HepG2 (cell line): ENCODE measurements at regions not wholly inside any gene's neighbourhood (a gene's known extent, or its start where the extent isn't known, plus 50 kb on each side); places are given as distances from the start of the nearest gene placed in this dataset.

ENCODE experiments used
- ERF ChIP-seq: IDR thresholded peaks from 2 replicates; pipeline ENCODE4 v1.6.1; 2018; ENCODE audit warnings: missing biosample characterization, missing genetic modification reagents
- FIP1L1 ChIP-seq: fragments of 200-400 bp; formaldehyde crosslinking; IDR thresholded peaks from 2 replicates; pipeline ENCODE4 v1.6.1; 2018; ENCODE audit warnings: low read depth, mild to moderate bottlenecking, low read length, moderate library complexity, borderline replicate concordance; ENCODE audit not compliant: insufficient read depth
- GABPA ChIP-seq, 2 experiments: IDR thresholded peaks; 2 replicates each; pipeline ENCODE4 v1.6.1; 2011 to 2016; ENCODE audit warnings: low read depth in 2 of 2, low read length in 1 of 2, missing biosample characterization in 1 of 2, missing genetic modification characterization in 1 of 2
- NFATC3 ChIP-seq: sonication (generic); formaldehyde crosslinking; IDR thresholded peaks from 2 replicates; pipeline ENCODE4 v1.5.1; 2020; ENCODE audit warnings: mild to moderate bottlenecking, missing genetic modification reagents
- RAD51 ChIP-seq: fragments of 450-650 bp; IDR thresholded peaks from 2 replicates; pipeline ENCODE4 v1.6.1; 2016; ENCODE audit warnings: borderline replicate concordance
- SALL2 ChIP-seq: sonication (generic); formaldehyde crosslinking; IDR thresholded peaks from 2 replicates; pipeline ENCODE4 v1.8.1; 2023; ENCODE audit warnings: mild to moderate bottlenecking, missing genetic modification reagents, inconsistent platforms
- SATB2 ChIP-seq: sonication (generic); formaldehyde crosslinking; IDR thresholded peaks from 2 replicates; pipeline ENCODE4 v1.5.0; 2020; ENCODE audit warnings: missing genetic modification reagents
- TCF7 ChIP-seq: sonication (generic); IDR thresholded peaks from 2 replicates; pipeline ENCODE4 v1.6.1; 2016; ENCODE audit warnings: antibody characterized with exemption, low read depth
- YY1 ChIP-seq: IDR thresholded peaks from 2 replicates; pipeline ENCODE4 v1.6.1; 2011; ENCODE audit warnings: low read length, low read depth, moderate library complexity, mild to moderate bottlenecking; ENCODE audit not compliant: insufficient read depth, insufficient replicate concordance
- TF ChIP-seq, protein P1 (sequence below): sonication (generic); formaldehyde crosslinking; IDR thresholded peaks from 2 replicates; pipeline ENCODE4 v1.5.0; 2020; ENCODE audit warnings: mild to moderate bottlenecking, missing genetic modification reagents, moderate library complexity
- TF ChIP-seq, protein P2 (sequence below): sonication (generic); formaldehyde crosslinking; IDR thresholded peaks from 2 replicates; pipeline ENCODE4 v1.4.0; 2020; ENCODE audit warnings: missing genetic modification reagents
- TF ChIP-seq, protein P3 (sequence below): sonication (generic); formaldehyde crosslinking; IDR thresholded peaks from 2 replicates; pipeline ENCODE4 v1.4.0; 2020; ENCODE audit warnings: low read depth, mild to moderate bottlenecking, missing genetic modification reagents
- TF ChIP-seq, protein P4 (sequence below): sonication (generic); IDR thresholded peaks from 2 replicates; pipeline ENCODE4 v1.6.1; 2016; ENCODE audit warnings: low read depth, borderline replicate concordance

DNA sequence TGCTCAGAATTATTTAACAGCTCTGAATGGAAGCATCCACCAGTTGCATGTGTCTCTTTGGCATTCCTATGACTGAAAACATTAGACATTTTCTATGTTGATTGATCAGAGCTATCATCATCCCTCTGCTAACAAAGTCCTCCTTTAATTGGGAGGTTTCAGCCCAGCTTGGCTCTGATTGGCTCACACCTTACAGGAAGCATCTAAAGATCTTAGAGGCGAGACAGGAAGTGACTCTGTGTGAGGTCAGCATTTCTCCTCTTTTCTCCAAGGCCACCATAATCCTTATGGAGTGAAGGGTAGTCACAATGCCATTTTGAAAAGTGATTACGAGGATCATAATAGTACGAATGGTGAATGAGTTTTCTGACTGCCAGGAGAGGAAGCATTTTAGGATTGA is 260.8 kb downstream of the MIAT start:
- TF ChIP-seq SATB2 (no peak), ERF (no peak), RAD51 (no peak), TCF7 (no peak), YY1 (no peak), NFATC3 (CRISPR knock-in tag) (no peak), GABPA (IDR thresholded peaks at IDR 0.05; ENCODE audit: low read depth, low read length) (no peak), GABPA (CRISPR knock-in tag; IDR thresholded peaks at IDR 0.05; ENCODE audit: low read depth) (no peak), SALL2 (CRISPR knock-in tag) (no peak), FIP1L1 (no peak)
- TF ChIP-seq, protein P1, sequence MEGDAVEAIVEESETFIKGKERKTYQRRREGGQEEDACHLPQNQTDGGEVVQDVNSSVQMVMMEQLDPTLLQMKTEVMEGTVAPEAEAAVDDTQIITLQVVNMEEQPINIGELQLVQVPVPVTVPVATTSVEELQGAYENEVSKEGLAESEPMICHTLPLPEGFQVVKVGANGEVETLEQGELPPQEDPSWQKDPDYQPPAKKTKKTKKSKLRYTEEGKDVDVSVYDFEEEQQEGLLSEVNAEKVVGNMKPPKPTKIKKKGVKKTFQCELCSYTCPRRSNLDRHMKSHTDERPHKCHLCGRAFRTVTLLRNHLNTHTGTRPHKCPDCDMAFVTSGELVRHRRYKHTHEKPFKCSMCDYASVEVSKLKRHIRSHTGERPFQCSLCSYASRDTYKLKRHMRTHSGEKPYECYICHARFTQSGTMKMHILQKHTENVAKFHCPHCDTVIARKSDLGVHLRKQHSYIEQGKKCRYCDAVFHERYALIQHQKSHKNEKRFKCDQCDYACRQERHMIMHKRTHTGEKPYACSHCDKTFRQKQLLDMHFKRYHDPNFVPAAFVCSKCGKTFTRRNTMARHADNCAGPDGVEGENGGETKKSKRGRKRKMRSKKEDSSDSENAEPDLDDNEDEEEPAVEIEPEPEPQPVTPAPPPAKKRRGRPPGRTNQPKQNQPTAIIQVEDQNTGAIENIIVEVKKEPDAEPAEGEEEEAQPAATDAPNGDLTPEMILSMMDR = no peak
- TF ChIP-seq, protein P2, sequence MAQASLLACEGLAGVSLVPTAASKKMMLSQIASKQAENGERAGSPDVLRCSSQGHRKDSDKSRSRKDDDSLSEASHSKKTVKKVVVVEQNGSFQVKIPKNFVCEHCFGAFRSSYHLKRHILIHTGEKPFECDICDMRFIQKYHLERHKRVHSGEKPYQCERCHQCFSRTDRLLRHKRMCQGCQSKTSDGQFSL = no peak
- TF ChIP-seq, protein P3, sequence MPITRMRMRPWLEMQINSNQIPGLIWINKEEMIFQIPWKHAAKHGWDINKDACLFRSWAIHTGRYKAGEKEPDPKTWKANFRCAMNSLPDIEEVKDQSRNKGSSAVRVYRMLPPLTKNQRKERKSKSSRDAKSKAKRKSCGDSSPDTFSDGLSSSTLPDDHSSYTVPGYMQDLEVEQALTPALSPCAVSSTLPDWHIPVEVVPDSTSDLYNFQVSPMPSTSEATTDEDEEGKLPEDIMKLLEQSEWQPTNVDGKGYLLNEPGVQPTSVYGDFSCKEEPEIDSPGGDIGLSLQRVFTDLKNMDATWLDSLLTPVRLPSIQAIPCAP = no peak
- TF ChIP-seq, protein P4, sequence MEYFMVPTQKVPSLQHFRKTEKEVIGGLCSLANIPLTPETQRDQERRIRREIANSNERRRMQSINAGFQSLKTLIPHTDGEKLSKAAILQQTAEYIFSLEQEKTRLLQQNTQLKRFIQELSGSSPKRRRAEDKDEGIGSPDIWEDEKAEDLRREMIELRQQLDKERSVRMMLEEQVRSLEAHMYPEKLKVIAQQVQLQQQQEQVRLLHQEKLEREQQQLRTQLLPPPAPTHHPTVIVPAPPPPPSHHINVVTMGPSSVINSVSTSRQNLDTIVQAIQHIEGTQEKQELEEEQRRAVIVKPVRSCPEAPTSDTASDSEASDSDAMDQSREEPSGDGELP = no peak
